UCSD-AML1 (cell line): ENCODE measurements at regions not wholly inside any gene's neighbourhood (a gene's known extent, or its start where the extent isn't known, plus 50 kb on each side); places are given as distances from the start of the nearest gene placed in this dataset.

Source experiments
- DNase-seq: peaks from one replicate; lab custom pipeline; 2025; ENCODE audit not compliant: unreplicated experiment; lab: John Stamatoyannopoulos, UW

DNA sequence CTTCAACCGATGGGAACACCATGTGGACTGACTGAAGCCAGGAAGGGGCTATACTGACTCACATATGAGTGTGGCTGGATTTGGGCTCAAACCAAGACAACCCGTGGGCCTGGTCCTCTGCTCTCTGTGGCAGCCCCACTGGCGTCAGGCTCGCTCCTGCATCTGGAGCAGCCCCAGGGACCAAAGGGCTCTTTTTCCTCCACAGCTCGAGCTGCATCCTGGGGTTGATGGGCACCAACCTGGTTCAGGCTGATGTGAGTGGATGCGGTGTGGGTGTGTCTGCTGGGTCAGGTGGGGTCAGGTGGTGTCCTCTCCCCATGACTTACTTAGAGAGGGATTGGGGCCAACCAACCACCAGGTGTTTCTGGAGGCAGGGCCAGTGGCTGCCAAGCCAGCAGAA lies 303.0 kb upstream of the AJAP1 start:
- DNase-seq: no peak

DNA sequence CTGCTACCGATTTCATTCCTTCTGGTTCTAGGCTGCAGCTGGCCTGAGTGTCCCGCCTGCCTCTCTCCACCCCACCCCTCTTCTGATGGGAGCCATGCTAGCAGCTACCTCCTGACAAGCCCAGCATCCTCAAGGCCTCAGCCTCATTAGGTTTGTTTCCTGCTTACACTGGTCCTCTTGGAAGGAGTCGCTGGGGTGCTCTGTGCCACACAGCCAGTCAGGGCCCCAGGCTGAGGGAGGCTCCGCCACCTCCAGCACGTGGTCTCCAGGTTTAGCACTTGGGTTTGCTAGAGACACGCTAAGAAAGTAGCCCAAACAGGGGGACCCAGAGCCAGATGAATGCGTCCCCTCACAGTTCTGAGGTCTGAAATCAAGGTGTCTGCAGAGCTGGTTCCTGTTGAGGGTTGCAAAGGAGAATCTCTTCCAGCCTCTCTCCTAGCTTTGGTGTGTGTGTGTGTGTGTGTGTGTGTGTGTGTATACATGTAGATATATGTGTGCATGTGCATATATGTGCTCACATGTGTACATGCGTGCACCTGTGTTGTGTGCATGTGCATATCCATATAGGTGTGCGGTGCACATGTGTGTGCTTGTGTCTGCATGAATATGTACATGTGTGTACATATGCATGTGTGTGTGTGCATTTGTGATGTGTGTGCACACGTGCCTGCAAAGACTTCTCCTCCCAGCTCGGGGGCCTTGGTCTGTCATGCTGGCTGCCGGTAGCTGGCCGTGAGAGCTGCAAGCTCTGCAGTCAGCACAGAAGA lies 301.1 kb upstream of the AJAP1 start:
- DNase-seq: no peak

DNA sequence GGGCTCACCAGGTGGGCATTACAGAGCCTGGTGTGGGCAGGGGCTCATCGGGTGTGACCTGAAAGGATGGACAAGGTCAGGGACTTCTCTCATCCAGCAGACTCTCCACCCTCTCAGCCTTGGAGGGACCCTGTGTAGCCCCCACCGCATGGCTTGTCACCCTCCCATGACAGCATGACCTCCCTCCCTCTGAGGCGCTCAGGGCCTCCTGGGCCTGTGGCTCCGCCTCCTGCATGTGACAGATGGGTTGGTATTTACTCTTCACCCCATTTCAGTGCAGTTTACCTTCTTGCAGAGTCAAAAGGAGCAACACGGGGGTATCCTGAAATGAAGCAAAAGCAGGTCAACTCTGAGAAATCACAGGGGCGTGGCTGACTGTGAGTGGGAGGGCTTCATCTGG lies 298.6 kb upstream of the AJAP1 start:
- no peak for DNase-seq

DNA sequence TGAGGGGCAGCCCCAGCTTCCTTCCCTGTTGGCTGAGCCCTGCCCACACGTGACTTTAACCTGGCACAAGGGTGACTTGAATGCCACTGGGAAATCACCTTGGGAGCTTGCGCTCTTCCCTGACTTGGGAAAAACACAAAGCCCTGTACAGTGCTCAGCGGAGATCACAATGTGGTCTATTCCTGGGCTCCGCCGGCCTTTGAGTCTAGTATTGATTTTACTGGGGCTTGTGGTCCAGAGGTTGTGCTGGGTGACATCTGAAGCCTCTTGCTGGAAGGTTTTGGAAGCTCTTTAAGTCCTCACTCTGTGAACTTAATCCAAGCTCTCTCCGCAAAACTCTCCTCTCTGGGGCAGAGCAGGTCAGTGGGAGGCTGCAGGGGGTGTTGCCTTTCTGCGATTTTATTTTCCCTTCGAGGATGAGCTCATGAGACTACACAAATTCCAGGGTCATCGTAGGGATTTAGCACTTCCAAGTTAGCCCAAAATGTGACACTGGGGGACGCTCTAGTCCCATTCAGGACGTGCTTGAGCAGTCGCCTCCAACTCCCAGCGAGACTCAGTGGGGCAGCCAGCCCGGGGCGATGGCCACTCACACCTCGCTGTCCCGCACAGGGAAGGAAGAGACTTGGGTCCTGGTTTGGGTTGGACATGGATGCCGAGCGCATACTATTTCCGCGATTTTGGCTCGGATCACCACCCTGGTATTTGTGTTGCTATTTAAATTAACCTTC lies 291.9 kb upstream of the AJAP1 start:
- no peak for DNase-seq

DNA sequence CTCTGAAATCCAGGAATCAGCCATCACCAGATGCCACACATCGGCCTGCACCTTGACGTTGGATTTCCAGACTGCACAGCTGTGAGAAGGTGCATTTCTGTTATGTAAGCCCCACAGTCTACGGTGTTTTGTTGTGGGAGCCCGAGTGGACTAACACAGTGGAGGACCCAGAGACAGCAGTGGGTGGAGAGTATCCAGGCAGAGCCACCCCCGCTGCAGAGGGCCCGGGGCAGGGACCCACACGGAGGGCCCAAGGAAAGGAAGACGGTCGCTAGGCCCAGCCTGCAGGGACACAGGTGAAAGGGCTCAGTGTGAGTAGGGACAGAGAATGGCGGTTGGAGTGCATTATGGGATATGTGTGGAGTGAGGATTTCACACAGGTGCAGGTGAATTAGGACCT lies 288.3 kb upstream of the AJAP1 start:
- no peak for DNase-seq

DNA sequence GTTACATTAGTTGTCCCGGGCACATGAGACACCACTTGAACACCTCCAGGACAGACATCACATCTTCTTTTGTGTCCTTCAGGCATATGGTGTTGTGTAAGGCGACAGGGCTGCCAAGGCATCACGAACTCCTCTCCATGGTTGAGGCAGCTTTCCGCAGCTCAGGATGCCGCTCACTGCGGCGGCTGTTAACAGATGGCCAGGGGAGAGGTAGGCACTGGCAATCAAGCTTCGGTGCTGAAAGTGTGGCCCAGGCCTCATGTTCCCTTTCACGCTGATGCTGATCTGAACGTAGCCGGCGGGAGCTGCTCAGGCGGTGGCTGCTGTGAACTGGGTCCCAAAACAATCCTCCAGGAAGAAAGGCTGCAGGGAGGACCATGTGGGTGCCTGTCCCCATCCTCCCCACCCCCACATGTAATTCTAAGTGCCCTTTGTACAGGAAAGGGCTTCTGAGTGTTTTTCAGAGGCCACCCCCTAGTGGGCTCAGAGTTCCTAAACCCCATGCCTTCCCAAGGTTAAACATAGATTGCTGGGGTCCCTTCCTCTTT lies 287.1 kb upstream of the AJAP1 start:
- DNase-seq: no peak

DNA sequence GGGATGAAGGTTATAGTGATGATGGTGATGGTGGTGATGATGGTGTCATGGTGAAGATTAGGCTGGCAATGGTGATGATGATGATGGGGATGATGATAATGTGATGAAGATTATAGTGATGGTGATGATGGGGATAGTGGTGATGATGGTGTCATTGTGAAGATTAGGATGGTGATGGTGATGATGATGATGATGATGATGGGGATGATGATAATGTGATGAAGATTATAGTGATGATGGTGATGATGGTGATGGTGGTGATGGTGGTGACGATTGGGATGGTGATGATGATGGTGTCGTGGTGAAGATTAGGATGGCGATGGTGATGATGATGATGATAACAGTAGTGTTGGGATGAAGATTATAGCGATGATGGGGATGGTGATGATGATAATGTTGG lies 285.1 kb upstream of the AJAP1 start:
- no peak for DNase-seq

DNA sequence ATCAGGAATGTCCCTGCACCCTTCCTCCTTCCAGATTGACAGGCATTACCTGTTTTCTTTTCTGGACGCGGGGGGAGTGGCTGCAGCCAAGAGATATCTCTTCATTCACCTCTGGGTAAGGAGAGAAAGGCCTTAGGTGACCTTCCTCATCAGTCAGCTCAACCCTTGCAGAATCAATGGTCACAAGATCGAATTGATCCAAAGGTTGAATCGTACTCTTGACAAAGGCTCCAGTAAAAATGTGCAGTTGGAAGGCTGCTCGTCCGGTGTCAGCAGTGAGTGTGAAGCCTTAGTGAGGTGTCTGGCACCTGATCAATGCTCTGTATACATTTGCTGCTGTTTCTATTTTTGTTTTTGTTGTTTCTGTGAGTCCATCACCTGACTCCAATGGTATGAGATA lies 282.6 kb upstream of the AJAP1 start:
- DNase-seq: no peak

DNA sequence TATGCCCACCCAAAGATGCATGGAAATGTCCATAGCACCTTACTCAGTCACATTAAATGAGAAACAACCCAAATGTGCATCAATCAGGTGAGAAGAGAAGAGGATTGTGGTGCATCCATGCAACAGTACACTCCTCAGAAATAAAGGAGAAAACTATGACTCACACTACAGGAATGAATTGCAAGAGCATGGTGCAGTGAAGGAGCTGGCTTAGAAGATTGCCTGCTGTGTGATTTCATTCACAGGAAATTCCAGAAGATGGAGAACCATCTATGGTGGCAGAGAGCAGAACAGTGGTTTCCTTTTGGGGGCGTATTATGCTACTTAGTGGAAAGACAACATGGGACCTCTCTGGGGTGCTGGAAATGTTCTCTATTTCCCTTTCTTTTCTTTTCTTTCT lies 278.6 kb upstream of the AJAP1 start:
- DNase-seq: no peak

DNA sequence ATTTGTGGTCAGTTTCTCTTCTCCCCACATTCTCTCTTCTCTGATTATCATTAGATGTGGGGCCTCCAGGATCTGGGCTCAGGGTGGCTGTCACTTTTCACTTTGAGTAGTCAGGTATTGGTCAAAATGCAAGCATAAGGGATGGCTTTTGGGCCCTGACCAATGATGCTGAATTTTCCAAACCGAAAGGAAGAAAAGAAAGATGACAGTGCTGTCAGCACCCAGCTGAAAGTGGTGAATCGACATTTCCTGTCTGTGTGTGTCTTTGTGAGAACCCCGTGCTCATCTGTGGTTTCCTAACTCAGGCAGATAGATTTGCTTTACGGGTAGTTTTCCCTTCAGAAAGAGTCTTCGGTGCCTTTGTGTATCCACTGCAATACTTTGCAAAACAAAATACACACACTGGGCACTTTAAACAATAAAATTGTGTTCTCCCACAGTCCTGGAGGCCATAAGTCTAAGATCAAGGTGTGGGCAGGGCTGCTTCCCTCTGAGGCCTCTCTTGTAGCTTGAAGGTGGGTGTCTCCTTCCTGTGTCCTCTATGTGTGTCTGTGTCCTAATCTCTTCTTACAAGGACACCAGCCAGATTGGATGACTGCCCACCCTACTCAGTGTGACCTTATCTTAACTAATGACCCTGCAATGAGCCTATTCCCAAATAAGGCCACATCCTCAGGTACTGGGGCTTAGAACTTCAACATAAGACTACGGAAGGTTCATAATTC lies 274.8 kb upstream of the AJAP1 start:
- DNase-seq: no peak

DNA sequence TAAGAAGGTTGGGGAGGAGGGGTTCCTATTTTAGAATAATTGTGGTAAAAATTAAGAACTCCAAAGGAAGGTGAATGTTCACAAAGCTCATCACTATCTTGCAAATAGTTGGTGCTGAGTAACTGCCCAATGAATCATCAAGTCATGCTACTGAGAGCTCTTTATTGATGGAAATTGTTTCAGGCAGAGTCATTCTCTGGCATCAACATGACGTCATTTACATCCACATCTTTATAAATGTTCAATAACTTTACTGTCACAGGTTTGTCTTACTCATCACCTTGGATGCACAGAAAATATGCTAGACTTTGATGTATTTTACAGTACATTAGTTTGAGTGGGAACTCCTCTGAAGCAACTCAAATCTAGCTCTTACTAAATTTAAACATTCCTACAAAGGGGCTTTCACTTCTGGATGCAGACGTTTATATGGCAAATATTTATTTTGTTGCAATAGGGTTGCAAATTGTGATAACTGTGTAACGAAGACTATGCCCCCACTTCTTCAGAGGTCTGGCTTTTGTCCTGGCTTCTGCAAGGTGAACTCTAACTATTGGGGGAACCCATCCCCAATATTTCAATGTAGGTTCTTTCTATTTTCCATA lies 273.7 kb upstream of the AJAP1 start:
- no peak for DNase-seq

DNA sequence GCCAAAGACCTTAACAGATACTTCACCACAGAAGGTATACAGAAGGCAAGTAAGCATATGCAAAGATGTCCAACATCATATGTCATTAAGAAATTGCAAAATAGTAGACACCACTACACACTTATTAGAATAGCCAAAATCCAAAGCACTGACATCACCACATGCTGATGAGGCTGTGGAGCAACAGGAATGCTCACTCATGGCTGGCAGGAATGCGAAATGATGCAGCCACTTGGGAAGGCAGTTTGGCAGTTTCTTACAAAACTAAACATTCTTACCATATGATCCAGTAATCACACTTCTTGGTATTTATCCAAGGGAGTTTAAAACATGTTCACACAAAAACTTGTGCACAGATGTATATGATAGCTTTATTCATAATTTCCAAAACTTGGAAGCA lies 261.2 kb upstream of the AJAP1 start:
- no peak for DNase-seq

DNA sequence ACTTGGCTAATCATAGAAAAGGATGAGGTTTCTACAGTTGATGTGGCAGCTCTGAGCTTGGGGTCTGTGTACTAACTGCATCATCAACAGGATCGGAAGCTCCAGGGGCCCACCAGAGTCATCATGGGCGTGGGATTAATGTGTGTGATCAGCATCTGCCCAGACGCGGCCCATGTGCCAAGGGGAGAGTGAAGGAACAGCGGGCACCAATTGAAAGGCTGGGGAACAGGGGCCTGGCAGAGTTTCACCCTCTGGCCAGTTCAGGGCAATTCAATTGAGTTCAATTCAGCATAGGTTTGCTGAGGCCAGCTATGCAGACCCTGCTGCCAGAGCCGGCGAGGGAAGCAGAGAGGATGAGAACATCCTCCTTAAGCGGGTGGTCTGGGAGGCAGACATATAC lies 260.0 kb upstream of the AJAP1 start:
- DNase-seq: no peak

DNA sequence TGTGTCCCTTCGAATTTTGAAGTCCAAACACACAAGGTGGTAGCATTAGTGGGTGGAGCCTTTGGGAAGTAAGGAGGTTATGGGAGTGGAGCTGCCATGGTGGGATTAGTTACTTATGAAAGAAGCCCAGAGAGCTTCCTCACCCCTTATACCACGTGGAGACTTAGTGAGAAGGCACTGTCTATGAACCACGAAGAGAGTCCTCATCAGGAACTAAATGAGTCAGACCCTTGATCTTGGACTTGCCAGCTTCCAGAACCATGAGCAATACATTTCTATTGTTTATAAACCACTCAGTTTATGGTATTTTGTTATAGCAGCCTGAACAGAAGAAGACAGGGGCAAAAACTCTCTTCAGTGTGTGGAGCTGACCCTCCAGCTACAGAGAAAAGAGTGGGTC lies 259.3 kb upstream of the AJAP1 start:
- no peak for DNase-seq

DNA sequence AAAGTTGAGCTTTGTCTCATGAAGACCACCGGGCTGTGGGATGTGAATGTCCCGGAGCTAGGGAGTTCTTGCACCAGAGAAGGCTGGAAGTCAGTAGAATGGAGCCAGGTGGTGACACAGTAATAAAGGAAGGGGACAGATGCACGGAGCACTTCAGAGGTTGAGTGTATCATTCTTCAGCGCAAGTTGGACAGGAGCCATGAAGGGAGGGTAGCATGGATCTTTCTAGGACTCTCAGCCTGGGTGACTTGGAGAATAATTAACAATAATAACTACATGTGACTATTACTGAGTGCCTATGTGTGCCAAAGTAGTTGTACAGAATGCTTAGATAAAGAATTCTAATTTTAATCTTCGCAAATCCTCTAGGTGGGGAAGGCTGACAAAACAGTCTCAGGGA lies 258.7 kb upstream of the AJAP1 start:
- no peak for DNase-seq

DNA sequence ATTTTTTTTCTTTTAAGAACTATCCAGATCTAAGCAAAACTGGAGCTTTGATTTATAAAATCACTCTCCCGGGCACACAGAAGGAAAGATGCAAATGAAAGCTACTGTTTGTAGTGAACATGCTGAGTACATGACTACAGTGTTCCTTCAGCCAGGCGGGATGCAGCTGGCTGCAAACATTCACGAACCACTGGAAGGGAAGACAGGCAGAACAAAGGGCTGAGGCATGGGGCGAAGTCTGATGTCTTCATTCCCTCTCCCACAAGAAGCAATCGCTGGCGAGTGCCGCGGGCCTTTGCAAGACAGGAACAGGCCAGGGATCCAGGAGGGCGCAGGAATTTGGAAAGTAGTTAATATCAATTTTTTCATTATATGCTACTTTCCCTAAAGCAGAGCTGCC lies 257.9 kb upstream of the AJAP1 start:
- DNase-seq: no peak

DNA sequence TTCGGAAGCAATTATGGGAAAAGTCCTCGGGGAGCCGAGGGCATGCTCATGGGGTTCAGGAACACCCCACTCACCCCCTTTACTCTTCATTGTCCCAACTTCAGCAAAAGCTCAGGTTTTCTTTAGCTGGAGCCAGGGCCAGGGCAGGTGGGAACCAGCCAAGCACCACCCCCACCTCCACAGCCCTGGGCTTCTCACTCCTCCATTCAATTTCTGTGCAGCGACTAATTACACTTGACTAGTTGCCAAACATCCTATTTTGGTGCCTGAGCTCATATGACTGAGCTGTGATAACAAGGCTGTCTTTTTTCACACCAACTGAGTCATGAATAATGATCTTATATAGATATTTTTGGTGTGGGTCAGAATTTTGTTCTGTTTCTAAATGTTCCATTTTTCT lies 257.2 kb upstream of the AJAP1 start:
- no peak for DNase-seq

DNA sequence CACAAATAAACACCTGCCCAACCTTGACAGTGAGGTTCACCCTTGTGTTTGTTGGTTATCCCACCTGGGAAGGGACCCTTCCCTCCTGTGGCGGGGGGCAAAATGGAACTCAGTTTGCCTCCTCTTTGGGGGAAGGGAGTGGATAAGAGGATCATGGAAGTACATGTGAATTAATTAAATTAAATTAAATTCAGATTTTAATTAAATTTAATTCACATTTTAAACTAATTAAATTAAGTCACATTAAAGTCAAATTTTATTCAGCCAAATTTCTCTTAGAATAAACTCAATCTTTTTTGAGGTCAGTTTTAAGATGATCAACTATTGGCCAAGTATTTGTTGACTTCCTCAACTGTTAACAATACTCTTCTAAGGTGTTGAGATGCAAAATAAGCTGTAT lies 252.4 kb upstream of the AJAP1 start:
- DNase-seq: no peak

DNA sequence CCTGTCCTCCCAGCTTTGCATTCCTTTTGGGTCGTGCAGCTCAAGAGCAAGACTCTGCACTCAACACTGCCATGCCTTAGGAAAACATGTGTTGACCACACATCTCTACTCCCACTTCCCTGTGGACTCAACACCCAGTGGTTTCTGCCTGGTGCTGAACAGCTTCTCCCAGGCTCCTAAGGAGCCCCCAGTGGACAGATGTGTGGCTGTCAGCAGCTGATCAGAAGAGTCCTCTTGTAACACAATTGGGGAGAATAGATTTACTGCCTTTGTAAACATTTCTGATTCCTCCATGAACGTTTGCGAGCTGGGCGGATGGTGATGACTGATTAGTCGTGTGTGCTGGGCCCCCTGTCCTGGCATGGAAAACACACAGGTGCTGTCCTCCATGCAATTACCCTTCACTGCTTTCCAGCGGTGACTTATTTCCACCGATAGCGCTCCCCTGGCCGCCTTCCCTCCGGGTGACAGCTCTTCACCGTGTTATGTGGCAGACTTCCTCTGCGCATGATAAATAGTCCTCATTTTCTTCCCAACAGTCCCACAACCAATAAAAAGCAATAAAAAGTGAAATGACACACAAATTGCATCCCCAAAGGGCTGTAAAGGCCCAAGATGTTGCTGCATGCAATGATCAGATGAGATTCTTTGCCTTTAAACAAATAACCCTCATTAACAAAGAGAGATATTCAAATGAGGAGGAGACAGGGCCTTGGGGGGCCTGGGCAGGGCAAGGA lies 249.4 kb upstream of the AJAP1 start:
- DNase-seq: no peak

DNA sequence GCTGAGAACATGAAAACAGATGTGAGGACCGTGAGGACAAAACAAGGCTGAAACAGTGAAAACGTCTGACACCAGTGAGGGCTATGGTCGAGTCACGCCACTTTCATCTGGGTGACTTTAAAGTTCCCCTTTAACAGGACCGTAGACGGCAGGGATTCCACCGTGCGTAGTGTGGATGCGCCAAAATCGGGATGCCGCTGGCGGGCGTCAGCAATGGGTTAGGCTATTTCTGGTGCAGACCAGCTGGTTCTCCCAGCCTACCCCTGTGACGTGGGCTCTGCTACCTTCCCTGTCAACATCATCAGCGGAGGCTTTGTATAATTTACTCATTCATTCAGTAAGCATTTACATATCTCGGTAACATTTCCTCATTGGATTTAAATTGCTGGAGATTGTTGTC lies 246.6 kb upstream of the AJAP1 start:
- no peak for DNase-seq

DNA sequence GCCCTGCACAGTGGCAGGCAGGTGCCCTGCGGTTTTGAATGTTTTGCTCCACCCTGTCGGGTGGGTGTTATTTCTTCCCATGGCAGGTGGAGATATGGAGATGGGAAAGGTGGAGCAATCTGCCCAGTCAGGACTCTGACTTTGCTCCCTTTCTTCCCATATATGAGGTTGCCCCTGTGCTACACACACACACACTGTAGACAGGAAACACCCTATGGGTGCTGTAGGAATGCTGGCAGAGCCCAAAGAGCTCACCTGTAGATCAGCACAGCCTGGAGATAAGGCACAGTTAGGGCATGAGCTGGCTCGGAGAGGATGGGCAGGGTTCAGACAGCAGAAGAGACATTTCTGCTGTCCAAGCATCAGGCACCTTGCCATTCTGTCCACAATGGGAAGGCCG lies 246.0 kb upstream of the AJAP1 start:
- no peak for DNase-seq
